Midbrain (tissue), 1 donor: ENCODE measurements at regions not wholly inside any gene's neighbourhood (a gene's known extent, or its start where the extent isn't known, plus 50 kb on each side); places are given as distances from the start of the nearest gene placed in this dataset.
"Not testable (repeated sequence)": the region's sequence is repeated elsewhere in the genome, so short reads cannot be mapped to it uniquely, and the experiment has no call there.

Experiments used
- DNase-seq: peaks from one replicate; lab custom pipeline; 2025; lab: John Stamatoyannopoulos, UW

GRCh38 chr13:50274181-50274580 is 258.9 kb downstream of the KCNRG start:
- DNase-seq = no peak

- no peak for DNase-seq
Observed at GRCh38 chr13:50275392-50276063, 260.3 kb downstream of the KCNRG start.

- DNase-seq = no peak
Observed at GRCh38 chr13:50276550-50276949, 261.3 kb downstream of the KCNRG start.

- no peak for DNase-seq
Observed at GRCh38 chr13:50277127-50277526, 261.9 kb downstream of the KCNRG start.

GRCh38 chr13:50277906-50278305 is 262.7 kb downstream of the KCNRG start:
- DNase-seq = no peak

- DNase-seq = no peak
Observed at GRCh38 chr13:50280441-50280937, 265.2 kb downstream of the KCNRG start.

- no peak for DNase-seq
Observed at GRCh38 chr13:50282016-50282415, 266.8 kb downstream of the KCNRG start.

- DNase-seq = no peak
Observed at GRCh38 chr13:50283017-50283416, 267.8 kb downstream of the KCNRG start.

- no peak for DNase-seq
Observed at GRCh38 chr13:50284540-50284939, 269.3 kb downstream of the KCNRG start.

GRCh38 chr13:50285283-50285682 is 270.0 kb downstream of the KCNRG start:
- no peak for DNase-seq

GRCh38 chr13:50286324-50286723 is 271.1 kb downstream of the KCNRG start:
- DNase-seq = no peak

GRCh38 chr13:50290186-50290585 is 274.9 kb downstream of the KCNRG start:
- DNase-seq = no peak

GRCh38 chr13:50291611-50292010 is 276.4 kb downstream of the KCNRG start:
- no peak for DNase-seq

- no peak for DNase-seq
Observed at GRCh38 chr13:50292081-50292480, 276.8 kb downstream of the KCNRG start.

GRCh38 chr13:50294425-50294824 is 279.2 kb downstream of the KCNRG start:
- not testable (repeated sequence) for DNase-seq

GRCh38 chr13:50299546-50300249 is 284.5 kb downstream of the KCNRG start:
- DNase-seq = no peak

GRCh38 chr13:50303963-50304721 is 288.9 kb downstream of the KCNRG start:
- DNase-seq = no peak

GRCh38 chr13:50306156-50306555 is 290.9 kb downstream of the KCNRG start:
- DNase-seq = no peak

GRCh38 chr13:50309318-50309717 is 294.1 kb downstream of the KCNRG start:
- no peak for DNase-seq

GRCh38 chr13:50309882-50310594 is 294.8 kb downstream of the KCNRG start:
- DNase-seq = no peak

- no peak for DNase-seq
Observed at GRCh38 chr13:50310734-50311133, 295.5 kb downstream of the KCNRG start.

- no peak for DNase-seq
Observed at GRCh38 chr13:50318887-50319286, 303.6 kb downstream of the KCNRG start.
